ENCODE measurements at regions not wholly inside any gene's neighbourhood (a gene's known extent, or its start where the extent isn't known, plus 50 kb on each side); places are given as distances from the start of the nearest gene placed in this dataset.
"Not testable (repeated sequence)": the region's sequence is repeated elsewhere in the genome, so short reads cannot be mapped to it uniquely, and the experiment has no call there.

GRCh38 chr3:103862415-103862814 lies 1427.6 kb downstream of the ZPLD1 start:
- H3K4me3 ChIP-seq (ENCODE audit: low read depth, low read length) = no peak overlapping the region
- DNase-seq (ENCODE audit: low read depth) = no peak
- TF ChIP-seq POLR2A (IDR thresholded peaks at IDR 0.05; ENCODE audit: extremely low read depth, insufficient read length) (no peak), MYC (IDR thresholded peaks at IDR 0.05; ENCODE audit: low read depth, low read length) (no peak), MAX (IDR thresholded peaks at IDR 0.05; ENCODE audit: low read depth, low read length) (no peak)

DNA sequence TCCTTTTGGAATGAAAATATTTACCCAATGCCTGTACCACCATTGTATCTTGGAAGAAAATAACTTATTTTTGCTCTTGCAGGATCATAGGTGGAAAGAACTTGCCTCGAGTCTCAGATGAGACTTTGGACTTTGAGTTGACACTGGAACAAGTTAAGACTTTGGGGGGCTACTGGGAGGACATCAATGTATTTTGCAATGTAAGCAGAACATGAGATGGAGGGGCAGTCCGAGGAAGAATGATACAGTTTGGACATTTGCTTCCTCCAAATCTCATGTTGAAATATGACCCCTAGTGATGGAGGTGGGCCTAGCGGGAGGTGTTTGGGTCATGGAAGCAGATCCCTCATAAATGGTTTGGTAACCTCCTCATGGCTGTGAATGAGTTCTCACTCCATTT lies 1428.6 kb downstream of the ZPLD1 start:
- DNase-seq (ENCODE audit: low read depth) = no peak
- TF ChIP-seq POLR2A (IDR thresholded peaks at IDR 0.05; ENCODE audit: extremely low read depth, insufficient read length) = no peak
- no peak for TF ChIP-seq CTCF (IDR thresholded peaks at IDR 0.05; ENCODE audit: low read depth, low read length)
- TF ChIP-seq MAX (IDR thresholded peaks at IDR 0.05; ENCODE audit: low read depth, low read length) = no peak
- no peak for TF ChIP-seq MYC (IDR thresholded peaks at IDR 0.05; ENCODE audit: low read depth, low read length)
- H3K4me3 ChIP-seq (ENCODE audit: low read depth, low read length) = no peak overlapping the region

DNA sequence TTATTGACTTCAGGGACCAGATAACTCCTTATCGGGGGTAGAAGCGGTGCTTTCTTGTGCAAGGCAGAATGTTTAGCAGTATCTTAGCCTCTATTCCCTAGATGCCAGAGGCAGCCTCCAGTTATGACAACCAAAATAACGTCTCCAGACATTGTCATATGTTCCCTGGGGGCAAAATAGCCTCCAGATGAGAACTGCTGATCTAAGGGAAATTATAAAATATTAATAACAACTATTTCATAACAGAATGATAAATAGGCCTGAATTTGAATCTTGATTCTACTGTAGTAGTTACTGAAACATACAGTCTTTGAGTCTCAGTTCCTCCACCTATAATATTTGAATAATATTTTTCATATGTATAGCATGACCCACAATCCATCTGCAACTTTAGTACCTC lies 1431.3 kb downstream of the ZPLD1 start:
- no peak for DNase-seq (ENCODE audit: low read depth)
- TF ChIP-seq POLR2A (IDR thresholded peaks at IDR 0.05; ENCODE audit: extremely low read depth, insufficient read length) (no peak), CTCF (IDR thresholded peaks at IDR 0.05; ENCODE audit: low read depth, low read length) (no peak), MYC (IDR thresholded peaks at IDR 0.05; ENCODE audit: low read depth, low read length) (no peak), MAX (IDR thresholded peaks at IDR 0.05; ENCODE audit: low read depth, low read length) (no peak)
- no peak overlapping the region for H3K4me3 ChIP-seq (ENCODE audit: low read depth, low read length)

GRCh38 chr3:103873021-103873420 lies 1438.2 kb downstream of the ZPLD1 start:
- H3K4me3 ChIP-seq (ENCODE audit: low read depth, low read length) = no peak overlapping the region
- no peak for DNase-seq (ENCODE audit: low read depth)
- TF ChIP-seq CTCF (IDR thresholded peaks at IDR 0.05; ENCODE audit: low read depth, low read length) (no peak), POLR2A (IDR thresholded peaks at IDR 0.05; ENCODE audit: extremely low read depth, insufficient read length) (no peak), MAX (IDR thresholded peaks at IDR 0.05; ENCODE audit: low read depth, low read length) (no peak), MYC (IDR thresholded peaks at IDR 0.05; ENCODE audit: low read depth, low read length) (no peak)

- TF ChIP-seq POLR2A (IDR thresholded peaks at IDR 0.05; ENCODE audit: extremely low read depth, insufficient read length) = no peak
- TF ChIP-seq MAX (IDR thresholded peaks at IDR 0.05; ENCODE audit: low read depth, low read length) = no peak
- TF ChIP-seq CTCF (IDR thresholded peaks at IDR 0.05; ENCODE audit: low read depth, low read length) = no peak
- TF ChIP-seq MYC (IDR thresholded peaks at IDR 0.05; ENCODE audit: low read depth, low read length) = no peak
- no peak overlapping the region for H3K4me3 ChIP-seq (ENCODE audit: low read depth, low read length)
- DNase-seq (ENCODE audit: low read depth) = no peak
These were observed 1439.2 kb downstream of the ZPLD1 start for GRCh38 chr3:103873897-103874545.

GRCh38 chr3:103881809-103882208 lies 1447.0 kb downstream of the ZPLD1 start:
- not testable (repeated sequence) for H3K4me3 ChIP-seq (ENCODE audit: low read depth, low read length); DNase-seq (ENCODE audit: low read depth)

DNA sequence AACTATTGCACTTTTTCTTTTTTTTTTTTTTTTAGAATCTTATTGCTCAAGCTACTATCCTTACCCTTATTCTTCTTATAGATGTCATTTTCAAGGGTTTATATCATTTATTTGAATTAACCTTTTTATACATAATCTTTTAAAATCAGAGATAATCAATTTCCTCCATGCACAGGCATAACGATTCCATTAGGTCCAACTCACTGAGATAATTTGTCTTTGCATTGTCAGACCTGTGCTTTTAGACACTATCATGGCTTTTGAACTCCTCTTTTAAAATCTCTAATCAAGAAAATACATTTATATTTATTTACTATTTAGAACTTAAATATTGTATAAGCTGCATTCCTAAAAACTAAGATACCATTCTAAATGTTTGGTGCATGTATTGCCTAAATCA lies 1454.9 kb downstream of the ZPLD1 start:
- no peak overlapping the region for H3K4me3 ChIP-seq (ENCODE audit: low read depth, low read length)
- TF ChIP-seq MYC (IDR thresholded peaks at IDR 0.05; ENCODE audit: low read depth, low read length) (no peak), MAX (IDR thresholded peaks at IDR 0.05; ENCODE audit: low read depth, low read length) (no peak), POLR2A (IDR thresholded peaks at IDR 0.05; ENCODE audit: extremely low read depth, insufficient read length) (no peak), CTCF (IDR thresholded peaks at IDR 0.05; ENCODE audit: low read depth, low read length) (no peak)
- no peak for DNase-seq (ENCODE audit: low read depth)

Data from NB4 (cell line).